Neural cell (in vitro differentiated cells): ENCODE measurements at regions not wholly inside any gene's neighbourhood (a gene's known extent, or its start where the extent isn't known, plus 50 kb on each side); places are given as distances from the start of the nearest gene placed in this dataset.

Experiments
- MXI1 ChIP-seq: fragments of 450-650 bp; conservative IDR thresholded peaks from 2 replicates; pipeline ENCODE4 v1.6.1; 2014; ENCODE audit warnings: antibody characterized with exemption, mild to moderate bottlenecking; ENCODE audit not compliant: poor library complexity, severe bottlenecking
- POLR2AphosphoS5 ChIP-seq: IDR thresholded peaks from 2 replicates; pipeline ENCODE4 v1.6.1; 2012
- TF ChIP-seq, protein P1 (sequence below): fragments of 450-650 bp; IDR thresholded peaks from 2 replicates; pipeline ENCODE4 v1.5.1; 2014; ENCODE audit warnings: antibody characterized with exemption, mild to moderate bottlenecking, moderate library complexity; ENCODE audit not compliant: poor library complexity, severe bottlenecking

DNA sequence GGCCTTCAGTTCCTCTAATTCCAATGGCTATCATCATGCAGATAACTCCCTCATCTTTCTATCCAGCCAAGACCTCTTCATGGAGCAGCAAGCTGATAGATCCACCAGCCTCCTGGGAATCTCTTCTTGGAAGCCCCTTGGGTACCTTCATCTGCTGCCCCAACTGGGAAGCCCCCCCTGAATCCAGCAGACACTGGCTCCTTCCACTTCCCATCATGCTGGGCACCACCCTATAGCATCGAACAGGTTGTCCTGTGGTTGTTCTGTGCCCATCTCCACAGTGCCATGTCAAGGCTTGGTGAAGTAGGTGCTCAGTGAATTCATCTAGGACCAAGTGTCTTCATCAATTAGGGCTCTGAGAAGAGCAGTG lies 410.4 kb upstream of the KLF4 start:
- no peak for TF ChIP-seq MXI1
- TF ChIP-seq, protein P1, sequence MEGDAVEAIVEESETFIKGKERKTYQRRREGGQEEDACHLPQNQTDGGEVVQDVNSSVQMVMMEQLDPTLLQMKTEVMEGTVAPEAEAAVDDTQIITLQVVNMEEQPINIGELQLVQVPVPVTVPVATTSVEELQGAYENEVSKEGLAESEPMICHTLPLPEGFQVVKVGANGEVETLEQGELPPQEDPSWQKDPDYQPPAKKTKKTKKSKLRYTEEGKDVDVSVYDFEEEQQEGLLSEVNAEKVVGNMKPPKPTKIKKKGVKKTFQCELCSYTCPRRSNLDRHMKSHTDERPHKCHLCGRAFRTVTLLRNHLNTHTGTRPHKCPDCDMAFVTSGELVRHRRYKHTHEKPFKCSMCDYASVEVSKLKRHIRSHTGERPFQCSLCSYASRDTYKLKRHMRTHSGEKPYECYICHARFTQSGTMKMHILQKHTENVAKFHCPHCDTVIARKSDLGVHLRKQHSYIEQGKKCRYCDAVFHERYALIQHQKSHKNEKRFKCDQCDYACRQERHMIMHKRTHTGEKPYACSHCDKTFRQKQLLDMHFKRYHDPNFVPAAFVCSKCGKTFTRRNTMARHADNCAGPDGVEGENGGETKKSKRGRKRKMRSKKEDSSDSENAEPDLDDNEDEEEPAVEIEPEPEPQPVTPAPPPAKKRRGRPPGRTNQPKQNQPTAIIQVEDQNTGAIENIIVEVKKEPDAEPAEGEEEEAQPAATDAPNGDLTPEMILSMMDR = no peak
- TF ChIP-seq POLR2AphosphoS5 = no peak
